Loucy (cell line): ENCODE measurements at regions not wholly inside any gene's neighbourhood (a gene's known extent, or its start where the extent isn't known, plus 50 kb on each side); places are given as distances from the start of the nearest gene placed in this dataset.

Experiments used
- H2AFZ ChIP-seq: fragments of 200-600 bp; sonication (generic); 2 replicates; pipeline ENCODE4 v1.6.0; 2016; ENCODE audit warnings: antibody characterized with exemption, mild to moderate bottlenecking, low read length, moderate library complexity
- H3F3A ChIP-seq: fragments of 200-600 bp; 2 replicates; pipeline ENCODE4 v1.6.0; 2016; ENCODE audit warnings: antibody characterized with exemption, low read depth, mild to moderate bottlenecking
- H3K27me3 ChIP-seq: fragments of 200-600 bp; sonication (generic); 2 replicates; pipeline ENCODE4 v1.6.1; 2014; ENCODE audit warnings: low read length, mild to moderate bottlenecking; ENCODE audit not compliant: insufficient read depth, poor library complexity, severe bottlenecking
- H3K36me3 ChIP-seq: fragments of 200-600 bp; sonication (generic); 2 replicates; pipeline ENCODE4 v1.6.1; 2016; ENCODE audit warnings: low read length; ENCODE audit not compliant: insufficient read depth
- H3K4me1 ChIP-seq: fragments of 200-600 bp; sonication (generic); 2 replicates; pipeline ENCODE4 v1.5.1; 2014; ENCODE audit warnings: low read length, mild to moderate bottlenecking; ENCODE audit not compliant: insufficient read depth, poor library complexity, severe bottlenecking
- H3K4me2 ChIP-seq: fragments of 200-600 bp; sonication (generic); 2 replicates; pipeline ENCODE4 v1.6.0; 2014; ENCODE audit warnings: antibody characterized with exemption, low read length, low read depth, mild to moderate bottlenecking; ENCODE audit not compliant: poor library complexity, severe bottlenecking
- H3K4me3 ChIP-seq: fragments of 200-600 bp; sonication (generic); 2 replicates; pipeline ENCODE4 v1.5.1; 2014; ENCODE audit warnings: low read length, mild to moderate bottlenecking, mixed read lengths; ENCODE audit not compliant: poor library complexity, severe bottlenecking
- H3K79me2 ChIP-seq: fragments of 200-600 bp; sonication (generic); 2 replicates; pipeline ENCODE4 v1.6.1; 2014; ENCODE audit warnings: low read length; ENCODE audit not compliant: insufficient read depth
- H3K9ac ChIP-seq: fragments of 200-600 bp; sonication (generic); 2 replicates; pipeline ENCODE4 v1.6.0; 2014; ENCODE audit warnings: mild to moderate bottlenecking, low read depth, low read length, moderate library complexity; ENCODE audit not compliant: poor library complexity, severe bottlenecking
- H3K9me2 ChIP-seq: fragments of 200-600 bp; sonication (generic); replicated peaks from 2 replicates; pipeline ENCODE4 v1.6.1; 2016; ENCODE audit warnings: low read depth, low read length, mixed read lengths
- H3K9me3 ChIP-seq: fragments of 200-600 bp; sonication (generic); 2 replicates; pipeline ENCODE4 v1.6.1; 2014; ENCODE audit warnings: mild to moderate bottlenecking, antibody characterized with exemption, low read length, low read depth; ENCODE audit not compliant: insufficient read depth
- H4K20me1 ChIP-seq: fragments of 200-600 bp; sonication (generic); 2 replicates; pipeline ENCODE4 v1.6.0; 2014; ENCODE audit warnings: antibody characterized with exemption, low read length, mild to moderate bottlenecking; ENCODE audit not compliant: insufficient read depth, poor library complexity, severe bottlenecking
- EZH2phosphoT487 ChIP-seq: fragments of 200-600 bp; IDR thresholded peaks from 2 replicates; pipeline ENCODE4 v1.6.1; 2018; ENCODE audit warnings: antibody characterized with exemption, mild to moderate bottlenecking, moderate library complexity, borderline replicate concordance
- TF ChIP-seq, protein P1 (sequence below): fragments of 200-600 bp; sonication (generic); conservative IDR thresholded peaks from 2 replicates; pipeline ENCODE4 v1.5.1; 2014; ENCODE audit warnings: mild to moderate bottlenecking, antibody characterized with exemption, low read length

- H3F3A ChIP-seq, result no peaks in the 10 kb centered on the region
- no peak overlapping the region for H3K9ac ChIP-seq
- no peaks in the 10 kb centered on the region for H3K4me1 ChIP-seq
- H3K4me3 ChIP-seq, result no peak overlapping the region
- TF ChIP-seq, protein P1, sequence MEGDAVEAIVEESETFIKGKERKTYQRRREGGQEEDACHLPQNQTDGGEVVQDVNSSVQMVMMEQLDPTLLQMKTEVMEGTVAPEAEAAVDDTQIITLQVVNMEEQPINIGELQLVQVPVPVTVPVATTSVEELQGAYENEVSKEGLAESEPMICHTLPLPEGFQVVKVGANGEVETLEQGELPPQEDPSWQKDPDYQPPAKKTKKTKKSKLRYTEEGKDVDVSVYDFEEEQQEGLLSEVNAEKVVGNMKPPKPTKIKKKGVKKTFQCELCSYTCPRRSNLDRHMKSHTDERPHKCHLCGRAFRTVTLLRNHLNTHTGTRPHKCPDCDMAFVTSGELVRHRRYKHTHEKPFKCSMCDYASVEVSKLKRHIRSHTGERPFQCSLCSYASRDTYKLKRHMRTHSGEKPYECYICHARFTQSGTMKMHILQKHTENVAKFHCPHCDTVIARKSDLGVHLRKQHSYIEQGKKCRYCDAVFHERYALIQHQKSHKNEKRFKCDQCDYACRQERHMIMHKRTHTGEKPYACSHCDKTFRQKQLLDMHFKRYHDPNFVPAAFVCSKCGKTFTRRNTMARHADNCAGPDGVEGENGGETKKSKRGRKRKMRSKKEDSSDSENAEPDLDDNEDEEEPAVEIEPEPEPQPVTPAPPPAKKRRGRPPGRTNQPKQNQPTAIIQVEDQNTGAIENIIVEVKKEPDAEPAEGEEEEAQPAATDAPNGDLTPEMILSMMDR, result peak; percentile 90
- no peak for TF ChIP-seq EZH2phosphoT487
- no peaks in the 10 kb centered on the region for H3K9me3 ChIP-seq
- H3K4me2 ChIP-seq, result no peak overlapping the region
- no peaks in the 10 kb centered on the region for H3K27me3 ChIP-seq
- no peaks in the 10 kb centered on the region for H3K9me2 ChIP-seq
- H3K79me2 ChIP-seq, result no peaks in the 10 kb centered on the region
- H4K20me1 ChIP-seq, result no peaks in the 10 kb centered on the region
- H2AFZ ChIP-seq, result 0 out of 2 replicates have a peak overlapping the region, but pooled peaks have one; percentile 18
- no peaks in the 10 kb centered on the region for H3K36me3 ChIP-seq
Measured at GRCh38 chr12:107884769-107885694, 110.5 kb downstream of the ASCL4 start.

DNA sequence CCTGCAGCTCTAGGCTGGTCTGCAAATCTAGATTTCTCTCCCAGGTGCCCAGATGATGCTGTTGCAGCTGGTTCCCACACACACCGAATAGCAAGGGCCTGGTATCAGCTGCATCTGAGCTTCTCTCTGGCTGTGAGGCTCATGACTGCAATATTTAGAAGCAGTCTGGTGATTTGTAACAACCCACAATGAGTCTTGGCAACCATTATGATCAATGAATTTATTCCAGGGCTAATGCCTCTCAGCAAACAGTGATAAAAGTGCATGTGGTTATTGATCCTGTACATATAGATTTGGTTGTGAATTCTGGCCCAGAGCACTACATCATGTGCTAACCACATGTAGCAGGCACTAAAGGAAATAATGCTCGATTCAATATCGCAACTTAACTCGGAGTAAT lies 114.3 kb downstream of the ASCL4 start:
- Histone ChIP-seq H3F3A (no peaks in the 10 kb centered on the region), H3K27me3 (no peaks in the 10 kb centered on the region), H3K4me1 (no peaks in the 10 kb centered on the region), H3K36me3 (no peaks in the 10 kb centered on the region), H3K79me2 (no peaks in the 10 kb centered on the region), H3K9ac (no peak overlapping the region), H2AFZ (no peak overlapping the region), H4K20me1 (no peaks in the 10 kb centered on the region), H3K4me2 (no peak overlapping the region), H3K9me2 (no peaks in the 10 kb centered on the region), H3K9me3 (no peaks in the 10 kb centered on the region), H3K4me3 (no peak overlapping the region)
- TF ChIP-seq, protein P1, result no peak
- no peak for TF ChIP-seq EZH2phosphoT487

DNA sequence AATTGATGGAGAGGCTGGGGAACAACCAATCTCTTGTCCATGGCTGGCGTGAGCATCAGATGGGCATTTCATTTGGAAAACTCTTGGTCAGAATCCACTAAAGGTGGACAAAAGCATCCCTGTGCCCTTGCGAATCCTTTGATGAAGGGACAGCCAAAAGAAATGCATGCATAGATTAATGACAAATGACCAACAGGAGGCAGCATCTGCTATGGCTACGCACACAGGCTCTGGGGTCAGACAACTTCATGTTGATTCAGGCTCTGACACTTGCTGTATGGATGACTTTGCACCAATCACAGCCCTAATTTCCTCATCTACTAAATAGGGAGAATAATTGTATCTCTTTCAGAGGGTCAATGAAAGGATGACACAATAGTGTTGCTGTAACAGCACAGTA lies 117.5 kb downstream of the ASCL4 start:
- no peaks in the 10 kb centered on the region for H3K27me3 ChIP-seq
- no peaks in the 10 kb centered on the region for H3K9me3 ChIP-seq
- H3K4me2 ChIP-seq, result no peak overlapping the region
- no peaks in the 10 kb centered on the region for H3K79me2 ChIP-seq
- no peaks in the 10 kb centered on the region for H4K20me1 ChIP-seq
- no peak overlapping the region for H3K4me3 ChIP-seq
- no peaks in the 10 kb centered on the region for H3K9me2 ChIP-seq
- H3K36me3 ChIP-seq, result no peaks in the 10 kb centered on the region
- H2AFZ ChIP-seq, result no peak overlapping the region
- H3K4me1 ChIP-seq, result no peaks in the 10 kb centered on the region
- TF ChIP-seq, protein P1, result peak; percentile 66
- no peak for TF ChIP-seq EZH2phosphoT487
- no peaks in the 10 kb centered on the region for H3F3A ChIP-seq
- H3K9ac ChIP-seq, result no peak overlapping the region
